Common myeloid progenitor, CD34-positive (primary cell): ENCODE measurements at regions not wholly inside any gene's neighbourhood (a gene's known extent, or its start where the extent isn't known, plus 50 kb on each side); places are given as distances from the start of the nearest gene placed in this dataset.
A peak's percentile ranks its signal among the peaks of the same experiment; 100 is the strongest.

Experiments
- CTCF ChIA-PET: fragments of 350-600 bp; sonication (Branson Sonifier 250); formaldehyde crosslinking; loops from one replicate; lab custom pipeline; 2021; ENCODE audit warnings: antibody characterized with exemption; lab: Charles Lee
- POLR2A ChIA-PET: fragments of 350-600 bp; sonication (Branson Sonifier 250); formaldehyde crosslinking; loops from one replicate; lab custom pipeline; 2021; ENCODE audit warnings: antibody characterized with exemption; lab: Charles Lee
- DNase-seq, 3 donors: peaks; one replicate each; pipeline versions ENCODE4 v3.0.0 to v3.0.0-alpha.2; 2013
- H3K27ac ChIP-seq, 2 experiments: 1 replicate in 1 of 2; 2 replicates in 1 of 2; pipeline ENCODE4 v1.7.0; 2013; ENCODE audit warnings: inconsistent platforms in 2 of 2, low read length in 2 of 2, mild to moderate bottlenecking in 2 of 2, low read depth in 1 of 2, moderate library complexity in 1 of 2; ENCODE audit not compliant: severe bottlenecking in 2 of 2, insufficient read depth in 1 of 2, poor library complexity in 1 of 2
- H3K27me3 ChIP-seq, 5 experiments: replicated peaks in 2 of 5; 1 replicate in 3 of 5; 2 replicates in 2 of 5; pipeline versions ENCODE4 v1.6.1 to v1.7.0; 2013; ENCODE audit warnings: low read length in 4 of 5, mild to moderate bottlenecking in 2 of 5, moderate library complexity in 2 of 5, inconsistent platforms in 1 of 5; ENCODE audit not compliant: insufficient read depth in 5 of 5, control insufficient read depth in 4 of 5
- H3K36me3 ChIP-seq, 4 experiments: 1 replicate in 2 of 4; 2 replicates in 2 of 4; pipeline versions ENCODE4 v1.6.1 to v1.7.0; 2013; ENCODE audit warnings: low read length in 3 of 4, control low read depth in 1 of 4, mild to moderate bottlenecking in 1 of 4; ENCODE audit not compliant: control insufficient read depth in 4 of 4, insufficient read depth in 4 of 4
- H3K4me1 ChIP-seq, 4 experiments: 1 replicate in 3 of 4; 2 replicates in 1 of 4; pipeline versions ENCODE4 v1.6.1 to v1.7.1; 2013; ENCODE audit warnings: low read length in 3 of 4, mild to moderate bottlenecking in 3 of 4, control low read depth in 1 of 4, inconsistent platforms in 1 of 4, moderate library complexity in 1 of 4; ENCODE audit not compliant: control insufficient read depth in 4 of 4, insufficient read depth in 4 of 4; ENCODE audit errors: control extremely low read depth in 1 of 4
- H3K4me3 ChIP-seq, 7 experiments: 1 replicate in 4 of 7; 2 replicates in 3 of 7; pipeline versions ENCODE4 v1.5.1 to v1.7.0; 2013; ENCODE audit warnings: mild to moderate bottlenecking in 7 of 7, low read length in 6 of 7, moderate library complexity in 6 of 7, inconsistent platforms in 2 of 7, low read depth in 2 of 7, control low read depth in 1 of 7; ENCODE audit not compliant: insufficient read depth in 4 of 7, control insufficient read depth in 1 of 7; ENCODE audit errors: extremely low read depth in 1 of 7
- H3K9me3 ChIP-seq, 5 experiments: 1 replicate in 4 of 5; 2 replicates in 1 of 5; pipeline versions ENCODE4 v1.6.1 to v1.7.1; 2013; ENCODE audit warnings: low read length in 4 of 5, mild to moderate bottlenecking in 2 of 5, inconsistent platforms in 1 of 5, low read depth in 1 of 5, moderate library complexity in 1 of 5; ENCODE audit not compliant: control insufficient read depth in 4 of 5, insufficient read depth in 2 of 5; ENCODE audit errors: control extremely low read depth in 1 of 5
- WGBS: methylation state at CpG from one replicate; pipeline ENCODE4 v1.1.5; 2013; ENCODE audit not compliant: insufficient coverage; 5-methylcytosine and 5-hydroxymethylcytosine counted together

DNA sequence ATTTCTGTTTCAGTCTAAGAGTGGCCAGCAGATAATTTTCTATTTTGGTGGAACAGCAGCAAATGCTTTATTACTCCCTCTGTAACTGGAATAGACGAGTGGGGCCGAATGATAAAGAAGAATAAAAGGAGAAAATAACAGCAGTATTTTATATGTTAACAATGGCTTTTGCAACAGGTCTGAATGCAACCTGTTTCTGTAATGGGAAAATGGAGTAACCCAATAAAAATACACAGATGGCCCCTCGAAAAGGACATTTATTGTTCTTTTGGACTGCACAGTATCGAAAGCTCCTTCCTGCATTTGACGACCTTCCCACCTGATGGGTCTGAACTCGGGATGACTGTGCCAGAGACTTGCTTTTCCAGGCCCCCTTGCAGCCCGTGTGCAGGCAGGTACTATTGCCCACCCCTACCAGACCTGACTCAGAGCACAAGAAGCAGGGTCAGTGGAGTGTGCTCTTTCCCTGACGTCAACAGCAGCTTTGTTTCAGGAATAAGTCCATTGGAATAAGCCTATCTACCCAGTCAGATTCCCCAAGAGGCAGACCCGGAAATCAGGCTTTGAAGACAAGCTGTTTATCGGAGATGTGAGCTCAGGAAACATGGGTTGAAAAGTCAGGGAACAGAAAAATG is 306.5 kb upstream of the NEBL start:
- Histone ChIP-seq H3K27ac (no peak overlapping the region), H3K27me3 (peaks cover 0 to 8% (median 0%) of the 10 kb centered on the region in 5 experiments), H3K9me3 (peaks cover 0 to 12% (median 3%) of the 10 kb centered on the region in 5 experiments), H3K4me1 (no peaks in the 10 kb centered on the region), H3K36me3 (no peaks in the 10 kb centered on the region), H3K4me3 (no peak overlapping the region)
- 90% methylated on average over 7 of the region's 10 CpGs for WGBS
- ChIA-PET CTCF (no interaction called here), POLR2A (no interaction called here)
- no peak for DNase-seq

DNA sequence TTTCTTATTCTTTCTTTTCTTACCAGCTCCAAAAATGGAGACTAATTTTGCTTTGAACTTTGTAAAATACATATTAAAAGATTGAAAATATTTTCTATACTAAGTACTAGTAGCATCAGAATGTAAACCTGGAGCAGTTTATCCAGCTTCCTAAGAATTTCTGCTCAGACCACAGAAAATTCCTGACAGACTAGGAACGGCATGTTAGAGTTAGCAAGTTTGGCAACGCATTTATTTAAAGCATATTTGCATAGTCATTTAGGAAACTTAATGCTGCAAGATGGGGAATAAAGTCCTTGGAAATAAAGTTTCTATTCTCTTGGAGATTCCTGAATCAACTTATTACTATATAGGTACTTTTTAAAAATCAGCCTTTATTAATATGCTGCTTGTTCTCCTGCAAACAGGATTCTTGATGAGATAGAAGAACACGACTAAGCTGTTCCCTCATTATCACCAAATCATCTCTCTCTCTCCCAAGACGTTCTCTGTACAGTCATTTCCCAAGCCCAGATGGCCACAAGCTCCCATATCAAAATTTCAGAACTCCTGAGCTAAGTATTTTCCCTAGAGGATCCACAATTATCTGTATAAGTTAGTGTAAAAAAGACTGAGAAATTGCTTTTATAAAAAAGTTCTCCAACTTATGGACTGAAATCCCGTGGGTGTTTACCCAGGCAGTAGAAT is 305.8 kb upstream of the NEBL start:
- CTCF ChIA-PET, result no interaction called here
- POLR2A ChIA-PET, result no interaction called here
- WGBS, result 83% methylated on average over 2 of the region's 5 CpGs

DNA sequence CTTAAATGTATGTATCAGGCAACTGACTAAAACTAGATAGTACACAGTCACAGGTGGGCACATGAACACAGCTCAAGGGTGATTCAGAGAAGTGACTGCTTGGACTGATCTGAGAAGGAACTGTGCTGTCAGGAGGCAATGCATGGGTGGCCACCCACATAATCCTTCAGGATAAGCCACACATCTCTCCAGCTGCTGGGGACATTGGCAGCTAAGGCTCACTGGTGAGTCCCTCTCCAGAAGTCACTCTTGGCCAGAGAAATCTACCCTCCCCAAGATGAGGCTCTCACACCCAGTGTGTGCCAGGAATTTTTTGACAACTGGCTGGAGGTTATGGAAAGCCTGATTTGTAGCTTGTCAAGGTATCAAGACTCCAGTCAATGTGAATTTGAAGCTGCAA is 302.4 kb upstream of the NEBL start:
- Histone ChIP-seq H3K4me1 (peaks cover 0 to under 1% (median 0%) of the 10 kb centered on the region in 4 experiments), H3K27ac (no peak overlapping the region), H3K36me3 (no peaks in the 10 kb centered on the region), H3K4me3 (no peak overlapping the region), H3K9me3 (peaks cover 0 to 13% (median 7%) of the 10 kb centered on the region in 5 experiments), H3K27me3 (peaks cover 0 to 6% (median 0%) of the 10 kb centered on the region in 5 experiments)
- DNase-seq, result no peak
- POLR2A ChIA-PET, result no interaction called here
- CTCF ChIA-PET, result no interaction called here

More for the DNA sequence above, 305.8 kb upstream of the NEBL start:
- no peak for DNase-seq
- Histone ChIP-seq H3K4me1 (no peaks in the 10 kb centered on the region), H3K27ac (no peak overlapping the region), H3K9me3 (peaks cover 0 to 15% (median 5%) of the 10 kb centered on the region in 5 experiments), H3K27me3 (peaks cover 0 to 8% (median 0%) of the 10 kb centered on the region in 5 experiments), H3K36me3 (no peaks in the 10 kb centered on the region), H3K4me3 (no peak overlapping the region)

DNA sequence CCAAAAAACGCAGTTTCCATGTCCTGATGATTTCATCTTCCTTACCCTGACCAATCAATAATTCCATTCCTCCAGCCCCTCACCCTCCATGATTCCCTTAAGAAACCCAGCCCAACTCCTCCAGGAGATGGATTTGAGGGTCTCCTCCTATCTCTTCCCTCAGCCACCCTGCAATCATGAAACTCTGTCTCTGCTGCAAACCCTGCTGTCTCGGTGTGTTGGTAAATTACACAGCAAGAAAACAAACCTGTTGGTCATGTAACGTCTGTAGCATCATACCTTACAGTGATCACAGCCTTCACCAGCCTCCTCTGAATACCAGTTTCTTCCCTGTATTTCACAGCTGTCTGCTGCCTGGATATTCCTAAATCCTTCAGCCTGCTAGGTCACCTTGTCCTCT is 300.7 kb upstream of the NEBL start:
- peaks cover 0 to 3% (median 0%) of the 10 kb centered on the region in 4 experiments for H3K4me1 ChIP-seq
- H3K4me3 ChIP-seq, result no peak overlapping the region
- peaks cover 0 to 3% (median 0%) of the 10 kb centered on the region in 5 experiments for H3K27me3 ChIP-seq
- H3K9me3 ChIP-seq, result peaks cover 0 to 13% (median 7%) of the 10 kb centered on the region in 5 experiments
- WGBS, result 94% methylated on average over 3 of the region's 3 CpGs
- CTCF ChIA-PET, result no interaction called here
- H3K27ac ChIP-seq, result no peak overlapping the region
- POLR2A ChIA-PET, result no interaction called here
- DNase-seq, result no peak
- H3K36me3 ChIP-seq, result no peaks in the 10 kb centered on the region

DNA sequence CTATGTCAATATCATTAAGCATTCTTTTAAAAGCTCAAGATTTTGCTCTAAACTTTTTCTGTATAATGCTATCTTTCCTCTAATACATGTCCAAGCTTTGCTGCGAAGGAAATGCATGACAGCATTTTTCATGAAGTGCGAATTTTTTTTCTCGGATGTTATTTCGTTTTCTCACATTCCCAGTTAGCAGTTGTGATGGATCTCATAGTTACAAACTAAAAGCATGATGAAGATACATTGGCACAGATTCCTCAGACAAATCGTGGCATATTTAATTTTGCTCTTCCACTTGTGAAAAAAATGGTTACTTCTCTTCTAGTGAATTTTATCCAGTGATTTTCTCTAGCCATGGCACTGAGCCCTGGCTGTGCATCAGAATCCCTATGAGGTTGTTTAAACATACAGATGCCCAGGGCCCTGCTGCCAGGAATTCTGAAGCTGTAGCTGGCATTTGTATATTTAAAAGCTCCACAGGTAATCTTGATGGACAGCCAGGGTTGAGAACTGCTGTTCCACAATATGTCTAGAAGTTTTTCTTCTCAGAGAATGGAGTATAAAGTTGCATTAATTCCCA is 299.8 kb upstream of the NEBL start:
- H3K9me3 ChIP-seq, result peaks cover 0 to 13% (median 7%) of the 10 kb centered on the region in 5 experiments
- DNase-seq, result no peak
- 91% methylated on average over 5 of the region's 5 CpGs for WGBS
- H3K4me1 ChIP-seq, result peaks cover 0 to 3% (median 0%) of the 10 kb centered on the region in 4 experiments
- no peaks in the 10 kb centered on the region for H3K36me3 ChIP-seq
- ChIA-PET POLR2A (no interaction called here), CTCF (no interaction called here)
- H3K27me3 ChIP-seq, result peaks cover 0 to 3% (median 0%) of the 10 kb centered on the region in 5 experiments
- H3K27ac ChIP-seq, result no peak overlapping the region
- no peak overlapping the region for H3K4me3 ChIP-seq

DNA sequence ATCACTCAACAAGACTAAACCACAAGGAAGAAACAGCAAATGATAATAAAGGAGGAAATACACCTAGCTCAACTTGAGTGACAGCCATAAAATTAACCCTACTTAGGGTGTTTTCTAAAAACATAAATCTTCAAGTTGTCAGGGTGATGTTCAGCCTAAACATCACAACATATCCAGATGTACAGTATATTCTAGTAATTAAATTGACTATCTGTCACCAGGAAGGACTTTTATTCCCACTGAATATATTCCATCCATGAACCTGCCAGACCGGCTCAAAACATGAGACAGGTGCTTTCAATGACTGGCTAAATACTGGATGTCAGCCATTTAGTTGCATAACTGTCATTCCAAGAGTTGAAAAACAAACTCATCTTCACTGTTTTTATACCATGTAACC is 298.1 kb upstream of the NEBL start:
- Histone ChIP-seq H3K27ac (no peak overlapping the region), H3K4me3 (no peak overlapping the region), H3K9me3 (peaks cover 0 to 13% (median 7%) of the 10 kb centered on the region in 5 experiments), H3K36me3 (no peaks in the 10 kb centered on the region), H3K27me3 (no peaks in the 10 kb centered on the region), H3K4me1 (peaks cover 0 to 3% (median 0%) of the 10 kb centered on the region in 4 experiments)
- ChIA-PET CTCF (no interaction called here), POLR2A (no interaction called here)
- 100% methylated on average over 1 of the region's 1 CpG for WGBS
- no peak for DNase-seq

DNA sequence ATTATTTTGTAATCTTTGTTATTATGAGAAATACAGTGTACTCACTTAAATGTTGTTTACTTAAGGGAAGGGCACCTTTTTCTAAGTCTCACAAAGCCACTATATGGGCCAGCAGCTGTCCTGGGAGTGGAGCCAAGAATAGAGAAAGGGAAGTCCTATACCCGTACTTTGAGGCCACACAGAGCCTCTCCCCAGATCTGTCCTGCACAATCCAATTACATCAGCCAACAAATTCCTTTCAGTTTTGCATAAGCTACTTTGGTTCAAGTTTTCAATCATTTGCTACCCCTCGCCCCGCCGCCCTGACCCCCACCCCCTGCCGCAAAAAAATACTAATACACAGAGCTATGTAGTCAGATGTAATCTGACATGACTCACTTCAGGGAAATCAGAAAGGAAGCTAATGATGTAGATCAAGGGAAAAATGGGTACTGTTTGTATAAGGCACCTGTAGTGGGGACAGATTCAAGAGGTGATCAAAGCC is 297.4 kb upstream of the NEBL start:
- POLR2A ChIA-PET, result no interaction called here
- no peaks in the 10 kb centered on the region for H3K27me3 ChIP-seq
- H3K4me1 ChIP-seq, result peaks cover 0 to 3% (median 0%) of the 10 kb centered on the region in 4 experiments
- WGBS, result 0% methylated on average over 1 of the region's 5 CpGs
- no peak overlapping the region for H3K27ac ChIP-seq
- no peaks in the 10 kb centered on the region for H3K36me3 ChIP-seq
- peaks cover 0 to 13% (median 7%) of the 10 kb centered on the region in 5 experiments for H3K9me3 ChIP-seq
- peak in 2 of 3 donors; percentile 63 to 70 for DNase-seq
- CTCF ChIA-PET, result no interaction called here
- no peak overlapping the region for H3K4me3 ChIP-seq
